ENCODE measurements at regions not wholly inside any gene's neighbourhood (a gene's known extent, or its start where the extent isn't known, plus 50 kb on each side); places are given as distances from the start of the nearest gene placed in this dataset.

DNA sequence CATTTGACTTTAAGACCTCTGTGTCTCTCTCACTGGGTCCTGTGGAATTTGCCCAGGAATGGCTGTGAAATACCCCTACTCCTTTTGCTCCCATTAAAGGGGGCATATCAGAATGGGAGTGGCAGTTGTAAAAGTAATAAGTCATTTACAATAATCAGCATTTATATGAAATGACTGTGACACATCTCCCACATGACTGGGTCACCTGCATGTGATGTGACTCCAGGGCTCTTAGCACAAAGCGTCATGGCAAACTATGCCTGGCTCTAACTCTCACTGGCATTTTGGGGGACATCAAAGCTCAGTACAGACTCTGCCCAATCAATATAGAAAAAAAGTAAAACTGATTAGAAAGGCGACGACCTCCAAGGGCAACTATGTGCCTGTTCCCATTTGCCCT is 157.6 kb downstream of the RPS24 start:
- Histone ChIP-seq H3K9ac (ENCODE audit: low read length) (no peak overlapping the region), H3K4me3 (ENCODE audit: low read depth in 1 of 2, low read length in 2 of 2) (no peak overlapping the region), H3K4me1 (ENCODE audit: insufficient read depth, low read length) (no peaks in the 10 kb centered on the region), H3K27me3 (ENCODE audit: control insufficient read depth in 1 of 2, insufficient read depth in 2 of 2, low read length in 2 of 2) (no peaks in the 10 kb centered on the region), H3K27ac (ENCODE audit: low read depth, low read length) (no peak overlapping the region), H3K36me3 (ENCODE audit: insufficient read depth, low read length) (no peaks in the 10 kb centered on the region), H3K9me3 (ENCODE audit: low read length) (no peaks in the 10 kb centered on the region)

DNA sequence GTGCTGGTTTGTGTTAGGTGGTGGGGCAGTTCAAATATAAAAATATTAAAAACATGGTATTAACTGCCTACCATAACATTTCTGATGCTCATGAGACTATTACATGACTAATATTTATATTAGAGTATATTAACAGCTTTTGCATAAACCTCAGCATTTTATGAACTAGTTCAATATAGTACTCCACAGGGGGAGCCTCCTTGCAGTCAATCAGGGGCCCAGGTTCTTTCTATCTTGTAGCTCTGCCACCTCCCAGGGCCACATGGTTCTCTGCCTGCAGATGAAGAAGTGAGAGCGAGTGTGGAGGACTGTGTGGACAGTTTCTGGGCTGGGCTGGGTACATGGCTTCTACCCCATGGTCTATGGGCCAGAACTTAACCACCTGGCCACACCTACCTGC is 159.5 kb downstream of the RPS24 start:
- Histone ChIP-seq H3K27ac (ENCODE audit: low read depth, low read length) (no peak overlapping the region), H3K9ac (ENCODE audit: low read length) (no peak overlapping the region), H3K9me3 (ENCODE audit: low read length) (no peaks in the 10 kb centered on the region), H3K27me3 (ENCODE audit: control insufficient read depth in 1 of 2, insufficient read depth in 2 of 2, low read length in 2 of 2) (no peaks in the 10 kb centered on the region), H3K36me3 (ENCODE audit: insufficient read depth, low read length) (no peaks in the 10 kb centered on the region), H3K4me1 (ENCODE audit: insufficient read depth, low read length) (no peaks in the 10 kb centered on the region), H3K4me3 (ENCODE audit: low read depth in 1 of 2, low read length in 2 of 2) (no peak overlapping the region)

DNA sequence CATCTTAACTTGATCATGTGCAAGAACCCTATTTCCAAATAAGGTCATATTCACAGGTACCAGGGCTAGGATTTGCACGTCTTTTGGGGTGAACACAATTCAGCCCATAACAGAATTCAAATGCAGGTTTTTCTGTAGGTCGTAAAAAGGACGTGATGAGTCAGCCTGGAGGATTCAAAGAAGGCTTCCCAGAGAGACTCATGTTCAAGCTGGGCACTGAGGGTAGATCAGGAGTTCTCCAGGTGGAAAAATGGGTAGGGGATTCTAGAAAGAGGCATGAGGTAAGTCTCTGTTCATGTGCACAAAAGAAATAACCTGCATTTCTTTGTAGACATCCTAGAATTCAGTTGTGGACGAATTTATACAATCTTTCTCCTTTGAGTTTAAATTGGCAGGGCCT is 160.4 kb downstream of the RPS24 start:
- Histone ChIP-seq H3K4me3 (ENCODE audit: low read depth in 1 of 2, low read length in 2 of 2) (no peak overlapping the region), H3K9me3 (ENCODE audit: low read length) (no peaks in the 10 kb centered on the region), H3K4me1 (ENCODE audit: insufficient read depth, low read length) (no peaks in the 10 kb centered on the region), H3K36me3 (ENCODE audit: insufficient read depth, low read length) (no peaks in the 10 kb centered on the region), H3K27ac (ENCODE audit: low read depth, low read length) (no peak overlapping the region), H3K27me3 (ENCODE audit: control insufficient read depth in 1 of 2, insufficient read depth in 2 of 2, low read length in 2 of 2) (no peaks in the 10 kb centered on the region), H3K9ac (ENCODE audit: low read length) (no peak overlapping the region)

DNA sequence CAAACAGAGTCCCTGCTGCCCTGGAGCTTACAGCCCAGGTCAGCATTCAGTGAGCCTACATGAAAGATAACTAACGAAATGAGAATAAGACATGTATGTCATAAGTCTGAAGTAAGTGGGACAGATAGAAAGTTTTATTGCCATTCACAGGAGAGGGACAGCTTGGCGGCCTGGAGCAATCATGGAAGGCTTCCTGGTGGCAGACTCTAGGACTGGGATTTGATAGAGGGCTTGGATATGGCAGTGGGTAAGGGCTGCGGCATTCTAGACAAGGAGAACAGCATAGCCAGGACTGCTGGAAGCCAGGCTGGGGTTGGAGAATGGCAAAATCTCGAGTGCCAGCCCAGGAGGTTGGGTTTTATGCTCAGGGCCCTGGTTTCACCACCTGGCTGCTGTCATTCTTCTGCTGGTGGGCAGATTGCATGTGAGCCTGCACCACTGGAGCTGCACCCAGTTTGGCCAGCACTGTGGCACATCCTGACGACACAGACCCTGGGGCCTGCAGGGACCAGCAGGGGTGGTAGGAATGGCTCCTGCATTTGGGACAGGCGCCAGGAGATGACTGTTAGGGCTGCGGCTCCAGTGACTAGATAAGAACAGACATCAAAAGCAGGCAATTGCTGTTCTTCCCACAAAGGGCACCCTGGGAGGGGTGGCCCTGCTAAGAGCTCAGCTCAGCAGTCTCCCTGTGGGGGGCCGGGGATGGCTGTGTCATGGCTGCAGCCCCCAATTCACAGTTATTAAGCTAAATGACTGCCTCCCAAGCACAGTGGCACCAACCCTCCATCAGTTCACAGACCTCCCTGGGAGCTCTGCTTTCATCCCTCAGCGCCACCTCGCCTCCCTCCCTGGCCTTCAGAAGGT is 161.1 kb downstream of the RPS24 start:
- Histone ChIP-seq H3K36me3 (ENCODE audit: insufficient read depth, low read length) (no peaks in the 10 kb centered on the region), H3K27ac (ENCODE audit: low read depth, low read length) (no peak overlapping the region), H3K9ac (ENCODE audit: low read length) (no peak overlapping the region), H3K4me3 (ENCODE audit: low read depth in 1 of 2, low read length in 2 of 2) (no peak overlapping the region), H3K4me1 (ENCODE audit: insufficient read depth, low read length) (no peaks in the 10 kb centered on the region), H3K27me3 (ENCODE audit: control insufficient read depth in 1 of 2, insufficient read depth in 2 of 2, low read length in 2 of 2) (no peaks in the 10 kb centered on the region), H3K9me3 (ENCODE audit: low read length) (no peaks in the 10 kb centered on the region)

DNA sequence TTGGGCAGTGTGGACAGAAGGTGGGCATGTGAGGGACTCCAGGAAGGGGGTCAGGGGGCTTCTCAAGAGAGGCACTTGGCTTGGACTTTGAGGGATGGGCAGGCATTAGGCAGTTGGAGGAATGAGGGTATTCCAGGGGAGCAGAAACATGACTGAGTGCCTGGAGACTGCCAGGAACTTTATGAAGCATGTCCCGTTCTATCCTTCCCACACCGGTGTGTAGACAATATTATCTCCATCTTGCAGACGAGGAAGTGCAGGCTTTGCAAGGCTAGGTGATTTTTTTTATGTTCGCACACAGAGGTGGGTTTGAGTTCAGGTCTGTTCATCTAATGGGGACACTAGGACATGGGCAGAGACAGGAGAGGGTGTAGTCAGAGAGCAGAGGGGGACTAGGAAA is 162.7 kb downstream of the RPS24 start:
- Histone ChIP-seq H3K9ac (ENCODE audit: low read length) (no peak overlapping the region), H3K9me3 (ENCODE audit: low read length) (no peaks in the 10 kb centered on the region), H3K36me3 (ENCODE audit: insufficient read depth, low read length) (no peaks in the 10 kb centered on the region), H3K27me3 (ENCODE audit: control insufficient read depth in 1 of 2, insufficient read depth in 2 of 2, low read length in 2 of 2) (no peaks in the 10 kb centered on the region), H3K27ac (ENCODE audit: low read depth, low read length) (no peak overlapping the region), H3K4me1 (ENCODE audit: insufficient read depth, low read length) (no peaks in the 10 kb centered on the region), H3K4me3 (ENCODE audit: low read depth in 1 of 2, low read length in 2 of 2) (no peak overlapping the region)

DNA sequence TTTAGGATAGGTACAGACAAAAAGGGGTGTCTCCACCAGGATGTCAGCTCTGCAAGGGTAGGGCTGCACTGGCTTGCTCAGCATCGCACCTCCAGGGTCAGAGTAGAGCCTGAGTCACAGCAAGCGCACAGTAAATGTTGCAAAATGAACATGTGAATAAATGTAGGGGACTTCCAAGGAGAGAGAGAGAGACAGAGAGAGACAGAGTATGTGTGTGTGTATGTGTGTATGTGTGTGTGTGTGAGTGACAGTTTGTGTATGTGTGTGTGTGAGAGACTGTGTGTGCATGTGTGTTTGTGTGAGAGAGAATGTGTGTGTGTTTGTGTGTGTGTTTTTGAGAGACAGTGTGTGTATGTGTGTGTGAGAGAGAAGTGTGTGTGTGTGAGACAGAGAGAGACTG is 163.3 kb downstream of the RPS24 start:
- Histone ChIP-seq H3K4me3 (ENCODE audit: low read depth in 1 of 2, low read length in 2 of 2) (no peak overlapping the region), H3K9me3 (ENCODE audit: low read length) (no peaks in the 10 kb centered on the region), H3K27me3 (ENCODE audit: control insufficient read depth in 1 of 2, insufficient read depth in 2 of 2, low read length in 2 of 2) (no peaks in the 10 kb centered on the region), H3K36me3 (ENCODE audit: insufficient read depth, low read length) (no peaks in the 10 kb centered on the region), H3K4me1 (ENCODE audit: insufficient read depth, low read length) (no peaks in the 10 kb centered on the region), H3K27ac (ENCODE audit: low read depth, low read length) (no peak overlapping the region), H3K9ac (ENCODE audit: low read length) (no peak overlapping the region)

DNA sequence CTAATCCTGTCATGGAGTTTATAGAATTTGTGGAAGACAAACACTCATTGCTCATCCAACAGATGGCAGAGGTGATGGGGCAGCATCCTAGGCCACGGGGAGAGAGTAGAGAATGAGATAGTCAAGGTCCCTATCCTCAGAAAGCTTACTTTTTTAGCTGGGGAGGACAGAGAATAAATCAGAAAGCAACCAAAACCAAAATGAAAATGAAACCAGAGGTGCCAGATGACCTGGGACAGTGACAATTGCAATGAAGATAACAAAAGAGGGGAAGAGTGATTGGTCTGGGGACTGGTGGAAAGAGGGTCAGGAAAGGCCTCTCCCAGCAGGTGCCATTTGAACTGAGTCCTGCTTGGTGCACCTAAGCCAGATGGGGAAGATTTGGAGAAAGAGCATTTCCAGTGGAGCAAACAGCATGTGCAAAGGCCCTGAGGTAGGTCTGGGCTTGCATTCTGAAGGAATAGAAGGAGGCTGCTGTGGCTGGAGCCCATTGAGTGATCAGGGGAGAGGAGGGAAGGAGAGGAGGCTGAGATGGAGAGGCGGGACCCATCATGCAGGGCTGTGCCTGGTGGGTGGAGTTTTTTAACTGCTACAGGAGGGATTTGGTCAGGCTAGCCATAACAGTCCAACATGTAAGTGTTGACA is 164.1 kb downstream of the RPS24 start:
- Histone ChIP-seq H3K9me3 (ENCODE audit: low read length) (no peaks in the 10 kb centered on the region), H3K9ac (ENCODE audit: low read length) (no peak overlapping the region), H3K4me1 (ENCODE audit: insufficient read depth, low read length) (no peaks in the 10 kb centered on the region), H3K27ac (ENCODE audit: low read depth, low read length) (no peak overlapping the region), H3K4me3 (ENCODE audit: low read depth in 1 of 2, low read length in 2 of 2) (no peak overlapping the region), H3K36me3 (ENCODE audit: insufficient read depth, low read length) (no peaks in the 10 kb centered on the region), H3K27me3 (ENCODE audit: control insufficient read depth in 1 of 2, insufficient read depth in 2 of 2, low read length in 2 of 2) (no peaks in the 10 kb centered on the region)

DNA sequence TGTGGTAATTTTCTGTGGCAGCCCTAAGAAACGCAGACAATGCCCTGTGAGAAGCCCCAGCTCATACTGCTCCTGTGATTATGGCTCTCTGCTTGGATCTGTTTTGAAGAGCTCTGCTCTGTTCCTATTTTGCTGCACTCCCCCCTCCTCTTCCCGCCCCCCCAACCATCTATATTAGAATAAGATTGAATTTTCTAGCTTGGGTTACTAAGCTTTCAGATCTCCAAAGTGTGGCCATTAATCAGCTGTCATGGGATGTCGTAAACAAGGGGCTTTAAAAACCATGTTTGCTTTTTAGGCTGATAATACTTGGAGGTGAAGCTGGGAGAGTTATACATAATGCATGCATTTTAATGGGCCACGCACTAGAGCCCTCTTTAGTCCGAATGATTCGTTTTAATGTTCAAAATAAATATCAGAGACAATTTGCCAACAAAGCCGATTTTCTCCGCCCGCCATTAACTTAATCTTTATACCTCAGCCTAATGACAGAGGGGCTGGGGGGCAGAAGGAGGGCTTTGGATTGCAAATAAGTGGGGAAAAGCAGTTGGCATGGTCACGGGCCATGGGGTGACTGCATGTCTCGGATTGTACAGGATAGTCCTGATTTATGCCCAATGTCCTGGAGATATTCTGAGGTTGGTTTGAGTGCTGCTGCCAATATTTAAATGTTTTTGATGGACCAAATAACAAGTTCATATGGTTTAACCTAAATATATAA is 165.5 kb downstream of the RPS24 start:
- no peaks in the 10 kb centered on the region for H3K9me3 ChIP-seq (ENCODE audit: low read length)
- H3K9ac ChIP-seq (ENCODE audit: low read length) = no peak overlapping the region
- no peak overlapping the region for H3K27ac ChIP-seq (ENCODE audit: low read depth, low read length)
- H3K36me3 ChIP-seq (ENCODE audit: insufficient read depth, low read length) = no peaks in the 10 kb centered on the region
- no peaks in the 10 kb centered on the region for H3K4me1 ChIP-seq (ENCODE audit: insufficient read depth, low read length)
- no peaks in the 10 kb centered on the region for H3K27me3 ChIP-seq (ENCODE audit: control insufficient read depth in 1 of 2, insufficient read depth in 2 of 2, low read length in 2 of 2)
- no peak overlapping the region for H3K4me3 ChIP-seq (ENCODE audit: low read depth in 1 of 2, low read length in 2 of 2)

DNA sequence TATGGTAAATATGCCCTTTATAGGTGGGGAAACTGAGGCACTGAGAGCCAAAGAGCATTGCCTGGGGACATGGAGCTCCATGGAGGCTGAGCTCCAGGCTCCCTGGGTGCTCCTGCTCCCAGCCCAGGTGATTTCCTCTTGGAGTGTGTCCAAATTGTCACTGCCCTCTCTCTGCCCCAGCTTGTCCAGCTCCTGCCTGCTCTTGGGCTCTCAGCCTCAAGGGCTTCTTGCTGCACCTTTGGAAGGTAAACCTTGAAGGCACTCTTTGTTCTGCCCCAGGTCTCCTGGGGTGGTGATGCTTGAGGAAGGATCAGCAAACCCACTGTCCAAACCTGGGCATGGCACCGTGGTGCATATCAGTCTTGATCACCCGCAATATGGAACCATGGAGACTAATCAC is 166.1 kb downstream of the RPS24 start:
- Histone ChIP-seq H3K27me3 (ENCODE audit: control insufficient read depth in 1 of 2, insufficient read depth in 2 of 2, low read length in 2 of 2) (no peaks in the 10 kb centered on the region), H3K9ac (ENCODE audit: low read length) (no peak overlapping the region), H3K36me3 (ENCODE audit: insufficient read depth, low read length) (no peaks in the 10 kb centered on the region), H3K27ac (ENCODE audit: low read depth, low read length) (no peak overlapping the region), H3K4me3 (ENCODE audit: low read depth in 1 of 2, low read length in 2 of 2) (no peak overlapping the region), H3K9me3 (ENCODE audit: low read length) (no peaks in the 10 kb centered on the region), H3K4me1 (ENCODE audit: insufficient read depth, low read length) (no peaks in the 10 kb centered on the region)

DNA sequence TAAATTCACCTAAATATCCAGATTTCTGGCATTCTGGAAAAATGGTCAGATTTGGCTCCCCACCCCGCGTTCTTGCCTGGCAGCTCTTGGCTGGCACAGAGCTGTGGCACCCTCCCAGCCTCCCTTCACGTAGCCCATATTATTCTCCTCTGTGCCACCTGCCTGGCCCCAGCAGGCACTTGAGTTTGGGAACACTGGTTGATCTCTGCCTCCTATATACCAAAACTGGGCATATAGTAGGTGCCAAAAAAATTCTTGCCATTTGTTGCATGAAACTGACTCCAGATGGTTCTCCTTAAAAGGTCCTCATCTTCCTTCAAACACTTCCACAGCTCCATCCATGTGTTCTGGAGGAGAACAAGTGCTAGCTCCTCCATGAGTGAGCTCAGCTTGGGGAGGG is 167.0 kb downstream of the RPS24 start:
- H3K27me3 ChIP-seq (ENCODE audit: control insufficient read depth in 1 of 2, insufficient read depth in 2 of 2, low read length in 2 of 2) = no peaks in the 10 kb centered on the region
- H3K9me3 ChIP-seq (ENCODE audit: low read length) = no peaks in the 10 kb centered on the region
- no peaks in the 10 kb centered on the region for H3K36me3 ChIP-seq (ENCODE audit: insufficient read depth, low read length)
- H3K4me3 ChIP-seq (ENCODE audit: low read depth in 1 of 2, low read length in 2 of 2) = no peak overlapping the region
- H3K4me1 ChIP-seq (ENCODE audit: insufficient read depth, low read length) = no peaks in the 10 kb centered on the region
- no peak overlapping the region for H3K9ac ChIP-seq (ENCODE audit: low read length)
- H3K27ac ChIP-seq (ENCODE audit: low read depth, low read length) = no peak overlapping the region

DNA sequence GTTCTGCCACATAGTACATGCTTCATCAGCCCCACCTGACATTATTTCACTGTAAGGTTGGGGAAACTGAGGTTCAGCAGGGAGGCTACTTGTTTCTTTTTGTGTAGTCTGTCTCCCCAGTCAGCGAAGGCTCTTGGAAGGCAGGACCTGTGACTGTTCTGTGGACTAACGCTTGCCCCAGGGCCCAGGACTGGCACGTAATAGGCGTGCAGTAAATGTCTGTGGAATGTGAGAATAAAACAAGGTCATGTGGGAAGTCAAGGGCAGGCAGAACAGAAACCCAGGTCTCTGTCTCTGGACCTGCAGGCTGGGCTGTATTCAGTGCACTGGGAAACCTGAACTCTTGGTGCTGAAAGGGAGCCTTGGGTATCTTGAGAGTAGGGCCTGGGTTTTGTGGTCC is 168.7 kb downstream of the RPS24 start:
- Histone ChIP-seq H3K4me3 (ENCODE audit: low read depth in 1 of 2, low read length in 2 of 2) (no peak overlapping the region), H3K27me3 (ENCODE audit: control insufficient read depth in 1 of 2, insufficient read depth in 2 of 2, low read length in 2 of 2) (no peaks in the 10 kb centered on the region), H3K9ac (ENCODE audit: low read length) (no peak overlapping the region), H3K4me1 (ENCODE audit: insufficient read depth, low read length) (peaks cover 4% of the 10 kb centered on the region), H3K9me3 (ENCODE audit: low read length) (no peaks in the 10 kb centered on the region), H3K27ac (ENCODE audit: low read depth, low read length) (no peak overlapping the region), H3K36me3 (ENCODE audit: insufficient read depth, low read length) (no peaks in the 10 kb centered on the region)
